ACHN (cell line): ENCODE measurements at regions not wholly inside any gene's neighbourhood (a gene's known extent, or its start where the extent isn't known, plus 50 kb on each side); places are given as distances from the start of the nearest gene placed in this dataset.
A peak's percentile ranks its signal among the peaks of the same experiment; 100 is the strongest.
"Not testable (repeated sequence)": the region's sequence is repeated elsewhere in the genome, so short reads cannot be mapped to it uniquely, and the experiment has no call there.

Experiments used
- DNase-seq: peaks from one replicate; pipeline ENCODE4 v3.0.0-alpha.2; 2015
- in situ Hi-C: cut with HindIII; loops from 2 replicates; pipeline ENCODE4 v1.10.0; 2017; ENCODE audit warnings: low sequenced_read_pairs, low pct_ligation_motif_present, low pct_unique_long_range_greater_than_20kb

- in situ Hi-C loops = no loop called here
- no peak for DNase-seq
Measured at GRCh38 chr21:17066006-17066405, 446.8 kb upstream of the CXADR start.

- DNase-seq = no peak
- in situ Hi-C loops = no loop called here
Measured at GRCh38 chr21:17071093-17071492, 441.8 kb upstream of the CXADR start.

GRCh38 chr21:17081193-17081592 lies 431.6 kb upstream of the CXADR start:
- in situ Hi-C loops = no loop called here
- no peak for DNase-seq

GRCh38 chr21:17082843-17083483 lies 429.9 kb upstream of the CXADR start:
- in situ Hi-C loops = no loop called here
- DNase-seq = no peak

DNA sequence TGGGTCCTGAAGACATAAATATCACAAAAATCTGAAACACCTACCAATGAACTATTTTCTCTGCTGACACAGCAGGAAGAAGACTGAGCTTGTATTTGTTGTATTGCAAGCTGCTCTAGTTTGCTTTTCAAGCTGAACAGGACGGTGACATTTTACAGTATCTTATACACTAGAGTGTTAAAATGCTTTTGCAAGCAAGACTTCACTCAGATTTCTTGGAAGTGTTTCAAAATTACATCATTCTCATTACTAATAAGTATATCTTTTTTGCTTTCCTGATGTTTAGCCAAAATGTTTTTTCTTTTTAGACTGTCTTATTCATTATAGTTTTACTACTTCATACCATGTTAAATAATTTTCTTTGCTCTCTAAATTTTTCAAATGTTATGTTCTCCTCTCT lies 427.1 kb upstream of the CXADR start:
- in situ Hi-C loops = no loop called here
- DNase-seq = no peak

GRCh38 chr21:17088500-17088899 lies 424.3 kb upstream of the CXADR start:
- in situ Hi-C loops = no loop called here
- DNase-seq = no peak

- in situ Hi-C loops = no loop called here
- no peak for DNase-seq
Measured at GRCh38 chr21:17089091-17089491, 423.8 kb upstream of the CXADR start.

GRCh38 chr21:17101696-17102095 lies 411.1 kb upstream of the CXADR start:
- DNase-seq = no peak
- in situ Hi-C loops = no loop called here

DNA sequence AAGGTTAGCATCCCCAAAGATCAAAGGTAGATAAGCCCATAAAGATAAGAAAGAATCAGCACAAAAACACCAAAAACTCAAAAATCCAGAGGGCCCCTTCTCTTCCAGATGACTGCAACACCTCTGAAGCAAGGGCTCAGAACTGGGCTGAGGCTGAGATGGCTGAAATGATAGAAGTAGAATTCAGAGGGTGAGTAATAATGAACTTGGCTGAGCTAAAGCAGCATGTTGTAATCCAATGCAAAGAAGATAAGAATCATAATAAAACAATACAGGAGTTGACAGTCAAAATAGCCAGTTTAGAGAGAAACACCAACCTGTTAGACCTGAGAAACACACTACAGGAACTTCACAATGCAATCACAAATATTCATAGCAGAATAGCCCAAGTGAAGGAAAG lies 406.9 kb upstream of the CXADR start:
- in situ Hi-C loops = no loop called here
- no peak for DNase-seq

DNA sequence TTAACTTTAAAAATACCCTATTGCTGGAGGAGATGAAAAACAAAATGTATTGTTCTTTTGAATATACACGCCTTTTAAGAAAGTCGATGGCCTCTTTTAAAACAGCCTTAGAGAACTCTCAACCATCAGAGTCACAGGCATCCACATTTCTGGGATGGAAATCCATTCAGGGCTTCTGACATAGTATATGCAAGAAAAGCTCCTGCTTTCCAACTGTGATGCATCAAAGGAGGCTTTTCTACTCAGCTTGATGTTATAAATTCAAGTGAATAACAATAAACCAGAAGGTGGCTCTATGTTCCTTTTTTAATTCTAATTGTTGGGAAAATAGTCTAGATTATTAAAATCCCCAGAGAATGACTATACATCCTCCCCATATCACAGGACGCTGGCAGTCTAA lies 398.8 kb upstream of the CXADR start:
- in situ Hi-C loops = no loop called here
- DNase-seq = no peak

DNA sequence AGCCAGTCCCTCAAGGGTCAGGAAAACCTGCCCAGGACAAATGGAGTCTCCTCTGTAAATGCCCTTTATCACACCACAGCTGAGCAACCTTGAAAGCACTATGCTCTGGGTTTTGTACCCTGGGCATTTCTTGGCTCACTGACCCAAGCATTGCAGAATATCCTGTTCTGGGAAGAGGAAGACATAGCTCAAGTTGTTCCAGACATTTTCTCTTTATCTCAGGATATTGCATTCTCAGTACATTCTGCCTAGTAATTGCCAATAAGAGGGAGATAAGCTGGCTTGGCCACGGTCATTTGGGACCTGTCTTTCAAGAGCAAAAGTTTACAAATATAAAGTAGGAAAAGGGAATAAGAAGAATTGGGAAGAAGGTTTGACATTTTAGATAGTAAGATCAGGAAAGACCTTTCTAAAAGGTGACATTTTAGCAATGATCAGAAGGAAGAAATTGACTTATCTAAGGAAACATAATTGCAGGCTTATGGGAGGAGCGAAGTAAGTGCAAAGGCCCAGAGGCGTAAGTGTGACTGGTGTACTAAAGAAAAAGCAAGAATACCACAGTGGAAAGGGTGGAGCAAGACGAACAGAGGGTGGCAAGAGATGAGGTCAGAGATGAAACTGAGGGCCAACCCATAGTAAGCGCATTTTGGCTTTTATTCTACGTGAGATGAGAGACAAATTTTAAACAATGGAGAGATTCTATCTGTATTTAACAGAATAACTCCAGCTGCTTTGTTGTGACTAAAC lies 394.0 kb upstream of the CXADR start:
- in situ Hi-C loops = no loop called here
- DNase-seq = no peak

GRCh38 chr21:17119466-17120297 lies 393.2 kb upstream of the CXADR start:
- in situ Hi-C loops = no loop called here
- DNase-seq = no peak

DNA sequence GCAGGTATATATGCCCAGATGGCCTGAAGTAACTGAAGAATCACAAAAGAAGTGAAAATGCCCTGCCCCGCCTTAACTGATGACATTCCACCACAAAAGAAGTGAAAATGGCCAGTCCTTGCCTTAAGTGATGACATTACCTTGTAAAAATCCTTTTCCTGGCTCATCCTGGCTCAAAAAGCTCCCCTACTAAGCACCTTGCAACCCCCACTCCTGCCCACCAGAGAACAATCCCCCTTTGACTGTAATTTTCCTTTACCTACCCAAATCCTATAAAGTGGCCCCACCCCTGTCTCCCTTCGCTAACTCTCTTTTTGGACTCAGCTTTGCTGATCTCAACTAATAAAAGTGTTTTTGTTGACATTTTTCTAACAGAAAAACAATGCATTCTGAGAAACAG lies 385.4 kb upstream of the CXADR start:
- in situ Hi-C loops, DNase-seq: not testable (repeated sequence)

DNA sequence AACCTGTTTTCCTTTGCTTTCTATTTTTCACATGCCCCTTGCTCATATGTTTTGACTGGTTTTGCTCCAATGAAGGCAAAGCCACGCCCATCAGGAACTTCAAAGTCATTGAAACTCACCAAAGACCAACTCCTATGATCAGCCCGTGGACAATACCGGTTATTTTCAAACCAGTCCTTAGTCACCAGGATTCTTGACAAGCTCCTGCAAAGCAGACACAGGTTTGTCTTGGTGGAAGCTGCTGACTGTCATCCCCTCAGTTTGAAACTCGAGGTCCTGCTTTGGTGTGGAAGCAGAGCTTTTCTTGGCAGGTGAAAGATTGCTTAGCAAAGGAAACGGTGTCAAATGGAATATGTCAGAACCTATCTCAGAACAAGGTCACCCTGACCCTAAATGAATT lies 384.7 kb upstream of the CXADR start:
- DNase-seq = no peak
- in situ Hi-C loops = no loop called here

DNA sequence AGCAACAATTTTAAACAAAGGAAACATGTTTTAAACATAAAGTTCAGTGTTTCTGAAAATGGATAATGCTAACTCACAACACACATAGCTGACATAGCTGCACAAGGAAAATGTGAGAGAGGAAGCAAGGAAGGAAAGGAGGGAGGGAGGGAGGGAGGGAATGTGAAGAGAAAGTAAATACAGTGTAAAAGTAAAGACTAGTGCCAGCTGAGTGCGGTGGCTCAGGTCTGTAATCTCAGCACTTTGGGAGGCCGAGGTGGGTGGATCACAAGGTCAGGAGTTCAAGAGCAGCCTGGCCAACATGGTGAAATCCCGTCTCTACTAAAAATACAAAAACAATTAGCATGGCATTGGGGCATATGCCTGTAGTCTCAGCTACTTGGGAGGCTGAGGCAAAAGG lies 373.7 kb upstream of the CXADR start:
- DNase-seq, in situ Hi-C loops: not testable (repeated sequence)

DNA sequence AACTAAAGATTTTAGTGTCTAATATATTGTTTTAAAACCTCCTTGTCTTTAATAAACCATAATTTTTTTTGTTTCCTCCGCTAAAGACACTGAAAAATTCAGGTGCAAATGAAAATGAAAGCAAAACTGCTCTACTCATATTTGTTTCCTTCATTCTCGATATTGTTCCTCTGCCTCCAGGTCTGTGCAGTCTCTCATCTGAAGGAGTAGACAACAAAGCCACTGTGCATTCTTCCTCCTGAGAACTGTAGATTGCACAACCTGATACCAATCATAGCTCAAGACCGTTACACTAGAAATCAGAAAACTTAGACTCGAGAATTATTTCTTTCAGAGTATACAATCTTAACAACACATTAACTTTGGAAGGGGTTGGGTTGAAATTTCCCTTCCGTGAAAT lies 373.1 kb upstream of the CXADR start:
- DNase-seq = peak; percentile 24
- in situ Hi-C loops = no loop called here

DNA sequence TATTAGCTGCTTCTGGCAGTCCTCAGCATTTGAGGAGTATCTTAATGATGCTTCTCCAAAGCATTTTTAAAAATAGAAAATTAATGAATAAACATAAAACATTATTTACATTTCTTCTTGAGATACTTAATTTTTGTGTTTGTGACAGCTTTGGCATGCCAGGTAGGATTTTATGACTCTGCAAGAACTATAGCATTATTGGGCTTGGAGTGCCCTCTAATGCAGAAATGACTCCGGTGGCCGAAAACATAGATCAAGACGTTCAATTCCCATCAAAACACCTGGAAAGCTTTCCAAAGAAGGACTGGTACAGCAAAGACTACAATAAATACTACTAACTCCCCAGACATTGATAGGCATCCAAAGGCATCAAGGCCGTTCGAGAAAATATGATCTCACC lies 366.4 kb upstream of the CXADR start:
- in situ Hi-C loops = no loop called here
- no peak for DNase-seq

DNA sequence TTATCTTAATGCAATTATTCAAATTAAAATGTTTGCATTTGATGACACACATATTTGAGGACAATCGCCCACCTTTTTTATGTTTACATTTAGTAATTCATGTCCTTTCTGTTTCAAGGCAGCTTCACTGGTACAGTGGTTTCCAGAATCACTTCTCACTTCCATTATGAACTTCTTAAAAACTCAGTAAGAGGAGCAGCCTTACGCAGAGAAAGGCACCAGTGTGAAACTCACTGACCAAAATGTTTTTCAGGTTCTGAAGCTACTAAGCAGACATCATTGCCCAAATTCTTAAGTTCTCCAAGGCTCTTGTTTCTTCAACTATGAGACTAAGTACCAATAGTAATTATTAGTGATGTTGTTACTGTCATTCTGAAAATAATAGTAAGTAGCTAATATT lies 353.1 kb upstream of the CXADR start:
- in situ Hi-C loops = no loop called here

GRCh38 chr21:17185674-17186073 lies 327.2 kb upstream of the CXADR start:
- in situ Hi-C loops = no loop called here
- no peak for DNase-seq

More for the DNA sequence above, 353.1 kb upstream of the CXADR start:
- DNase-seq = no peak
